RWPE1 (cell line): ENCODE measurements at regions not wholly inside any gene's neighbourhood (a gene's known extent, or its start where the extent isn't known, plus 50 kb on each side); places are given as distances from the start of the nearest gene placed in this dataset.

Source experiments
- CTCF ChIA-PET: fragments of 350-600 bp; sonication (Branson Sonifier 250); formaldehyde crosslinking; extraction: SDS; loops from one replicate; lab custom pipeline; 2021; lab: Yijun Ruan, JAX
- POLR2A ChIA-PET: fragments of 400-600 bp; formaldehyde crosslinking; extraction: SDS; loops from one replicate; lab custom pipeline; 2020; ENCODE audit warnings: antibody characterized with exemption; ENCODE audit not compliant: low non-redundant PET; lab: Yijun Ruan, JAX
- DNase-seq: peaks from one replicate; pipeline ENCODE4 v3.0.0; 2012; ENCODE audit warnings: low spot score
- H3K27ac ChIP-seq: fragments of 450-650 bp; 2 replicates; pipeline ENCODE4 v1.5.1; 2017
- TF ChIP-seq, protein P1 (sequence below): fragments of 450-650 bp; conservative IDR thresholded peaks from 2 replicates; pipeline ENCODE4 v1.5.1; 2017; ENCODE audit warnings: low read depth, mild to moderate bottlenecking

DNA sequence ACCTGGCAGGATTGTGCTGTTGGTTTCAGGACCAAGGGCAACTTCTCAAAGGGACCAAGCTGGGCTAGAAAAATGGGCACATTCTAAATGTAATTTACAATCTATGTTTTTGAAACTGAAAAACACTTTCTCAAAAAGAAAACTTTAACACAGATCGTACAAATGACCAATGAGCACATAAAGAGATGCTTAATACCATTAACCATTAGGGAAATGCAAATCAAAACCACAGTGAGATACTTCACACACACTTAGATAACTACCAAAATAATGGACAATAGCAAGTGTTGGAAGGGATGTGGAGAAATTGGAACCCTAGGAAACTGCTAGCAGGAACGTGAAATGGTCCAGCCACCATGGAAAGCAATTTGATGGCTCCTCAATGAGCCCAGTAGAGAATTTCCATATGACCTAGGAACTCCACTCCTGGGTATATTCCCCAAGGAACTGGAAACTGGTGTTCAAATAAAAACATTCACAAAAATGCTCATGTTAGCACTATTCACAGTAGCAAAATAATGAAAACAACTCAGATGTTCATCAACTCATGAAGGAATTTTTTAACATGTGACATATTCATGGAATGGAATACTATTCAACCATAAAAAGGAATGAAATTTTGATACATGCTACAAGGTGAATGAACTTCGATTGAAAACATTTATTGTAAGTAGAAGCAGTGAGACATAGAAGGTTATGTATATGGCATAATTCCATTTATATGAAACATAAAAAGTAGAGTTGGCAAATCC is 288.3 kb upstream of the NR2F2 start:
- DNase-seq = no peak
- ChIA-PET CTCF (interaction anchor here (0.8 kb wide), 1 partner anchor 10 kb away, joined by 3 read pairs; no protein-coding TSS in a partner anchor), POLR2A (no interaction called here)
- no peak overlapping the region for H3K27ac ChIP-seq
- TF ChIP-seq, protein P1, sequence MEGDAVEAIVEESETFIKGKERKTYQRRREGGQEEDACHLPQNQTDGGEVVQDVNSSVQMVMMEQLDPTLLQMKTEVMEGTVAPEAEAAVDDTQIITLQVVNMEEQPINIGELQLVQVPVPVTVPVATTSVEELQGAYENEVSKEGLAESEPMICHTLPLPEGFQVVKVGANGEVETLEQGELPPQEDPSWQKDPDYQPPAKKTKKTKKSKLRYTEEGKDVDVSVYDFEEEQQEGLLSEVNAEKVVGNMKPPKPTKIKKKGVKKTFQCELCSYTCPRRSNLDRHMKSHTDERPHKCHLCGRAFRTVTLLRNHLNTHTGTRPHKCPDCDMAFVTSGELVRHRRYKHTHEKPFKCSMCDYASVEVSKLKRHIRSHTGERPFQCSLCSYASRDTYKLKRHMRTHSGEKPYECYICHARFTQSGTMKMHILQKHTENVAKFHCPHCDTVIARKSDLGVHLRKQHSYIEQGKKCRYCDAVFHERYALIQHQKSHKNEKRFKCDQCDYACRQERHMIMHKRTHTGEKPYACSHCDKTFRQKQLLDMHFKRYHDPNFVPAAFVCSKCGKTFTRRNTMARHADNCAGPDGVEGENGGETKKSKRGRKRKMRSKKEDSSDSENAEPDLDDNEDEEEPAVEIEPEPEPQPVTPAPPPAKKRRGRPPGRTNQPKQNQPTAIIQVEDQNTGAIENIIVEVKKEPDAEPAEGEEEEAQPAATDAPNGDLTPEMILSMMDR = no peak

GRCh38 chr15:96042734-96043224 is 287.7 kb upstream of the NR2F2 start:
- no peak for DNase-seq
- ChIA-PET POLR2A (no interaction called here), CTCF (no interaction called here)
- no peak overlapping the region for H3K27ac ChIP-seq
- TF ChIP-seq, protein P1 = no peak

- DNase-seq = no peak
- CTCF ChIA-PET = no interaction called here
- TF ChIP-seq, protein P1 = no peak
- H3K27ac ChIP-seq = no peak overlapping the region
- POLR2A ChIA-PET = no interaction called here
These were observed 286.8 kb upstream of the NR2F2 start for GRCh38 chr15:96043591-96044171.

GRCh38 chr15:96046620-96047240 is 283.8 kb upstream of the NR2F2 start:
- DNase-seq = no peak
- POLR2A ChIA-PET = no interaction called here
- TF ChIP-seq, protein P1 = no peak
- no peak overlapping the region for H3K27ac ChIP-seq
- CTCF ChIA-PET = no interaction called here

DNA sequence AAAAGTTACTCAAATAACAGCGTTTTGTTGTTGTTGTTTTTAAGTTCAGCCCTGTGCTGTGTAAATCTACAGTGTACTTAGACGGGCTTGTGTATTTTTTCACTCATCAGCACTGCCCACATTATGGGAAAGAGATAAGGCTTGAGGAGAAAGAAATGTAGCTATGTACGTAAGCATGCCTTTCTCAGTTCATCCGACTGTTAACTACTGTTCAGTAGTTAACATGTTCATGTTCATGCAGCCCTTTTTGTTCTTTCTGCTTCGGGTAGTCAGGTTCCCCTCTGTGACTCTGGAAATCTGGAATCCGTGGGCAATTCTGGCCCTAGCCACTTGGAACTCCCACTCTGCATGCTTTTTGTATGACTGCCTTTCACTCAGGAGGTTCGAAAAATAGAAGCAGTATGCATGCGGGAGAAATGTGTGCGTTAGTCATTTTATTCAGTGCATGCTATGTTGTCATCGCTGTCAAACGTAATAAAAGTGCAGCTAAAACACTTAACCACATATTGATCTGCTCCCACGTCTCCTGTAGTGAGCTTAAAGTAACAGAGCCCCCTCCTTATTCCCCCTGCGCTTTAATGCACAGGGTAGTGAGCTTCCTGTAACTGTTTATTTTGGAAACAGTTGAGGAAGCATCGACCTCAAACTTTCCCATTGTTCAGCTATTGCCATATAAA is 283.1 kb upstream of the NR2F2 start:
- POLR2A ChIA-PET = no interaction called here
- TF ChIP-seq, protein P1 = no peak
- H3K27ac ChIP-seq = no peak overlapping the region
- CTCF ChIA-PET = no interaction called here
- no peak for DNase-seq

DNA sequence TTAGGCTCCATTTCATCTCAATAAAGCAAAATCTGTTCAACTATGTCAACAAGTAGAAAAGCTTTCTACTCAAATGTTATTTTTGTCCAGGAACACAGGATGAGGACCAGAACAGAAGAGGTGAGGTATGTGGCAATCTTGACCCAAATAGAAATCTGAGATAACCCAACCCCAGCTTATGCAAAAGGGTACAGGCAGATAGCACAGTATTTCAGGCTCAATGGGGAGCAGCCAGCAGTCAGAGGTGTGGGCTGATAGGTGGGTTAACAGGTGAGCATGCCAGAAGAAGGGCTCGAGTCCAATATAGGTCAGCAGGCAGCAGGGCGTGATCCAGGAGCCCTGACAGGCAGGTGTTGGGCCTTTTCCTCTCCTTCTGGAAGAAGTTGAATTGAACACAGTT is 281.2 kb upstream of the NR2F2 start:
- no peak overlapping the region for H3K27ac ChIP-seq
- ChIA-PET CTCF (interaction anchor here (0.6 to 0.7 kb wide), 2 partner anchors 65 to 1708 kb away, joined by 3 read pairs; no protein-coding TSS in a partner anchor), POLR2A (no interaction called here)
- DNase-seq = no peak
- TF ChIP-seq, protein P1 = no peak
